ENCODE measurements at regions not wholly inside any gene's neighbourhood (a gene's known extent, or its start where the extent isn't known, plus 50 kb on each side); places are given as distances from the start of the nearest gene placed in this dataset.

GRCh38 chr16:85239871-85240270 is 127.6 kb upstream of the CIBAR2 start:
- Histone ChIP-seq H3K9me3 (ENCODE audit: control insufficient read depth, insufficient read depth, low read length) (no peaks in the 10 kb centered on the region), H3K4me3 (ENCODE audit: low read length) (no peak overlapping the region), H3K27me3 (ENCODE audit: control insufficient read depth, insufficient read depth, low read length) (peaks cover 11% of the 10 kb centered on the region), H3K27ac (ENCODE audit: low read length) (no peak overlapping the region), H3K36me3 (ENCODE audit: control insufficient read depth, insufficient read depth, low read length) (no peaks in the 10 kb centered on the region), H3K4me1 (ENCODE audit: control insufficient read depth, insufficient read depth, low read length) (peaks cover 26% of the 10 kb centered on the region)
- Mint-ChIP-seq H3K27me3 (ENCODE audit: low read depth in 2 of 2) (peaks cover 0 to 21% of the 10 kb centered on the region in 2 donors), H3K4me1 (peaks cover 0 to 23% of the 10 kb centered on the region in 2 donors), H3K36me3 (no peaks in the 10 kb centered on the region), H3K27ac (no peak overlapping the region), H3K4me3 (no peak overlapping the region), H3K9me3 (no peaks in the 10 kb centered on the region)
- ATAC-seq = no peak
- intact Hi-C loops (cut with micrococcal nuclease) = no loop called here
- WGBS (ENCODE audit: insufficient coverage) = 87% methylated on average over 8 of the region's 8 CpGs
- no peak for DNase-seq
- TF ChIP-seq CTCF (IDR thresholded peaks at IDR 0.05) = no peak

DNA sequence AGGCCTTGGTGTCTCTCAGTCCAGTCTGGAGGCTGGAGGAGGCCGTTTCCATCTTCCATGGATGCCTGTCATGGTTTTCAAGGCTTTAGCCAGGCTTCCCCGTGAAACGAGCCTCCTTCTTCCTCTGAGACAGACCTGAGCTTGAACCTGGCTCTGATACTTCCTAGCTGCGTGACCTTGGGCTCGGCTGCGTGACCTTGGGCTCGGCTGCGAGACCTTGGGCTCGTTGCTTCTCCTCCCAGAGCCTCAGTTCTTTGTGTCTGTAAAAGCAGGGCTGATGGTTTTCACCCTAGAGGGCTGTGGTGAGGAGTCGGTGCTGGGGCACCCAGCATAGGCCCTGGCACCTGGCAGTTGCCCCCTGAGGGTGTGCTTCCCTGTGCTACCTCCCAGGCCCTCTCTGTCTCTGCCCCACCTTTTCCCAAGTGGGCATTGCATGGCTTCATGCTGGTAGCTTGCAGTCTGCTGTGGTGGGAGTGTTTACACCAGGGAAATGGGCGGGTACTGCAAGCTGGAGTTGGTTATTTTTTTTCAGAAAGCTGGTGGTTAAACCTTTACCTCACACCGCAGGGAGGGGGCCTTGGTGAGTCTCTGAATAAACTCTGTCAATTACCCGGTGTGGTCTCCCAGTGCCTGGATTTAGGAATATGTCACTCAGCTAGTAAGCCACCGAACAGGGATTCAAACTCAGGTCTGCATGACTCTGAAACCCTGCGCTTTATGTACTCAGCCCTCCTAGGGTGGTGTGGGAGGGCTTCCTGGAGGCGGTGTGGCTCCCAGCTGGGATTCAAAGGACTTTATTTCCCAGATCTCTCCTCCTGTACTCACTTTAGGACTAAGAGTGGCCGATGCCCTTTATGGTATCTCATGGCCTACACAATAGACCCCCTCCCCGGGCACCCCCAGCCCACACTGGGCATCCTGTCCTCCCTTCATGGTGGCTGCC is 129.0 kb upstream of the CIBAR2 start:
- H3K4me1 Mint-ChIP-seq = peaks cover 7 to 21% of the 10 kb centered on the region in 2 donors
- no peaks in the 10 kb centered on the region for H3K36me3 Mint-ChIP-seq
- no peak overlapping the region for H3K4me3 Mint-ChIP-seq
- Histone ChIP-seq H3K36me3 (ENCODE audit: control insufficient read depth, insufficient read depth, low read length) (no peaks in the 10 kb centered on the region), H3K27ac (ENCODE audit: low read length) (no peak overlapping the region), H3K9me3 (ENCODE audit: control insufficient read depth, insufficient read depth, low read length) (no peaks in the 10 kb centered on the region), H3K4me1 (ENCODE audit: control insufficient read depth, insufficient read depth, low read length) (peaks cover 19% of the 10 kb centered on the region), H3K4me3 (ENCODE audit: low read length) (no peak overlapping the region), H3K27me3 (ENCODE audit: control insufficient read depth, insufficient read depth, low read length) (peaks cover 5% of the 10 kb centered on the region)
- intact Hi-C loops (cut with micrococcal nuclease) = no loop called here
- peaks cover 6 to 24% of the 10 kb centered on the region in 2 donors for H3K27me3 Mint-ChIP-seq (ENCODE audit: low read depth in 2 of 2)
- no peak for DNase-seq
- TF ChIP-seq CTCF (IDR thresholded peaks at IDR 0.05) = no peak
- peak in 2 of 3 donors; percentile 28 to 60 for ATAC-seq
- H3K9me3 Mint-ChIP-seq = no peaks in the 10 kb centered on the region
- H3K27ac Mint-ChIP-seq = peak overlapping the region in 1 of 2 donors; percentile 27
- 65% methylated on average over 18 of the region's 18 CpGs for WGBS (ENCODE audit: insufficient coverage)

GRCh38 chr16:85242140-85242539 is 129.9 kb upstream of the CIBAR2 start:
- Mint-ChIP-seq H3K4me1 (peaks cover 7 to 22% of the 10 kb centered on the region in 2 donors), H3K4me3 (no peak overlapping the region), H3K9me3 (no peaks in the 10 kb centered on the region), H3K27me3 (ENCODE audit: low read depth in 2 of 2) (peaks cover 6 to 21% of the 10 kb centered on the region in 2 donors), H3K27ac (no peak overlapping the region), H3K36me3 (no peaks in the 10 kb centered on the region)
- Histone ChIP-seq H3K36me3 (ENCODE audit: control insufficient read depth, insufficient read depth, low read length) (no peaks in the 10 kb centered on the region), H3K27me3 (ENCODE audit: control insufficient read depth, insufficient read depth, low read length) (no peaks in the 10 kb centered on the region), H3K4me1 (ENCODE audit: control insufficient read depth, insufficient read depth, low read length) (peaks cover 18% of the 10 kb centered on the region), H3K9me3 (ENCODE audit: control insufficient read depth, insufficient read depth, low read length) (no peaks in the 10 kb centered on the region), H3K27ac (ENCODE audit: low read length) (no peak overlapping the region), H3K4me3 (ENCODE audit: low read length) (no peak overlapping the region)
- ATAC-seq (no peak), DNase-seq (no peak)
- intact Hi-C loops (cut with micrococcal nuclease) = no loop called here
- no peak for TF ChIP-seq CTCF (IDR thresholded peaks at IDR 0.05)
- WGBS (ENCODE audit: insufficient coverage) = 68% methylated on average over 10 of the region's 10 CpGs
